ENCODE measurements at regions not wholly inside any gene's neighbourhood (a gene's known extent, or its start where the extent isn't known, plus 50 kb on each side); places are given as distances from the start of the nearest gene placed in this dataset.

GRCh38 chr14:94888121-94888520 lies 118.2 kb upstream of the GSC start:
- TF ChIP-seq CTCF (IDR thresholded peaks at IDR 0.05; ENCODE audit: poor library complexity) (no peak), EZH2 (IDR thresholded peaks at IDR 0.05; ENCODE audit: borderline replicate concordance) (no peak)
